Hepatocyte (in vitro differentiated cells): ENCODE measurements at regions not wholly inside any gene's neighbourhood (a gene's known extent, or its start where the extent isn't known, plus 50 kb on each side); places are given as distances from the start of the nearest gene placed in this dataset.
A peak's percentile ranks its signal among the peaks of the same experiment; 100 is the strongest.

Source experiments
- DNase-seq: peaks from one replicate; pipeline ENCODE4 v3.0.0-alpha.2; 2016; ENCODE audit warnings: low spot score
- H2AFZ ChIP-seq: fragments of 200-600 bp; sonication (generic); 2 replicates; pipeline ENCODE4 v1.6.0; 2016; ENCODE audit warnings: antibody characterized with exemption, mild to moderate bottlenecking
- H3K27ac ChIP-seq: fragments of 200-600 bp; sonication (generic); 2 replicates; pipeline ENCODE4 v1.5.1; 2016; ENCODE audit warnings: mild to moderate bottlenecking
- H3K27me3 ChIP-seq: fragments of 200-600 bp; sonication (generic); 2 replicates; pipeline ENCODE4 v1.6.1; 2016
- H3K36me3 ChIP-seq: fragments of 200-600 bp; sonication (generic); replicated peaks from 2 replicates; pipeline ENCODE4 v1.5.1; 2016; ENCODE audit warnings: low read depth; ENCODE audit not compliant: insufficient read depth
- H3K4me1 ChIP-seq: fragments of 200-600 bp; sonication (generic); 2 replicates; pipeline ENCODE4 v1.5.1; 2016; ENCODE audit warnings: mild to moderate bottlenecking, moderate library complexity; ENCODE audit not compliant: insufficient read depth
- H3K4me2 ChIP-seq: fragments of 200-600 bp; sonication (generic); 2 replicates; pipeline ENCODE4 v1.6.0; 2016
- H3K4me3 ChIP-seq: fragments of 200-600 bp; sonication (generic); 2 replicates; pipeline ENCODE4 v1.5.1; 2016; ENCODE audit warnings: mild to moderate bottlenecking
- H3K79me2 ChIP-seq: fragments of 200-600 bp; sonication (generic); 2 replicates; pipeline ENCODE4 v1.6.0; 2017; ENCODE audit warnings: mild to moderate bottlenecking
- H3K9me2 ChIP-seq: fragments of 200-600 bp; sonication (generic); replicated peaks from 2 replicates; pipeline ENCODE4 v1.6.0; 2017; ENCODE audit warnings: mild to moderate bottlenecking; ENCODE audit not compliant: insufficient read depth
- H3K9me3 ChIP-seq: fragments of 200-600 bp; sonication (generic); 2 replicates; pipeline ENCODE4 v1.5.1; 2016; ENCODE audit warnings: low read depth, mild to moderate bottlenecking
- H4K20me1 ChIP-seq: fragments of 200-600 bp; sonication (generic); 2 replicates; pipeline ENCODE4 v1.6.0; 2016; ENCODE audit warnings: mild to moderate bottlenecking; ENCODE audit not compliant: insufficient read depth, poor library complexity, severe bottlenecking
- EZH2 ChIP-seq: fragments of 200-600 bp; sonication (generic); IDR thresholded peaks from 2 replicates; pipeline ENCODE4 v1.6.1; 2016; ENCODE audit warnings: antibody characterized with exemption, mild to moderate bottlenecking, borderline replicate concordance
- EZH2phosphoT487 ChIP-seq: fragments of 200-600 bp; sonication (generic); IDR thresholded peaks from one replicate; pipeline ENCODE4 v1.6.1; 2018; ENCODE audit warnings: antibody characterized with exemption, mild to moderate bottlenecking, low read depth, moderate library complexity; ENCODE audit not compliant: unreplicated experiment, severe bottlenecking
- WGBS: methylation state at CpG from one replicate; pipeline ENCODE4 v1.1.6; 2016; ENCODE audit warnings: low lambda C conversion rate; ENCODE audit errors: missing lambda C conversion rate; 5-methylcytosine and 5-hydroxymethylcytosine counted together
- TF ChIP-seq, protein P1 (sequence below): fragments of 200-600 bp; sonication (generic); IDR thresholded peaks from 2 replicates; pipeline ENCODE4 v1.5.1; 2016; ENCODE audit warnings: antibody characterized with exemption, mild to moderate bottlenecking; ENCODE audit not compliant: poor library complexity

DNA sequence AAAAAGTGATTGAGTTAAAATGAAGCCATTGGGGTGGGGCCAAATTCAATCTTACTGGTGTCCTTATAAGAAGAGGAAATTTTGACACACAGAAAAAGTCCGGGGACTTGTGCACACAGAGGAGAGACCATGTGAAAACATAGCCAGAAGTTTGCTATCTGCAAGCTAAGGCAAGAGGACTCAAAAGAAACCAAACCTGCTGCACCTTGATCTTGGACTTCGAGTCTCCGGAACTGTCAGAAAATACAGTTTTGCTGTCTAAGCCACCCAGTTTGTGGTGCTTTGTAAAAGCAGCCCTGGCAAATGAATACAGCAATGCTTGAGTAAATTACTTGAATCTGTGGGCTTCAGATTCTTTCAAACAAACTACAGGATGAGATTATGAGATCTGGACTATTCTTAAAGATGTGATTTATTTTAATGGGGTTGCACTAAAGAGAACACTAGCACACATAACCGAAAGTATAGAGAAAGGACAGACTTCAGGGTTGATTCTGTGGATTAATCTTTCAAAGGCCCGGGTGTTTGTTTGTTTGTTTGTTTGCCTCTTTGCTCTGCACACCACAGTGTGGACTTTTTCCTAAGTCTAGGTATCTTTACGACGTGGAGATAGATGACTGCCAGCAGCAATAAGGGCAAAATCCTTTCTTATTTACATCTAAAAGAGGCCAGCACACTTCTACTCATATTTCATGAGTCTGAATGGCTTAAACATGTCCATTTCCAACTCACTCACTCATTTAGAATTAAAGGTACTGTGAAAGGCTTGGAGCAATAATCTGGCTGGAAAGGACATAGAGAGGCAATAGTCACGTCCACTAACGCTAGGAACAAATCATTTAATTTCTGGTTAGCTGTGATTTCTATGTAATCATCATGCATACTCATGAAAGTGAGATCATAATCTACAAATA, 53.9 kb upstream of the SSR3 start:
- no peaks in the 10 kb centered on the region for H3K79me2 ChIP-seq
- H3K9me2 ChIP-seq = no peaks in the 10 kb centered on the region
- no peaks in the 10 kb centered on the region for H3K9me3 ChIP-seq
- WGBS = 49% methylated on average over 9 of the region's 9 CpGs
- H4K20me1 ChIP-seq = no peaks in the 10 kb centered on the region
- H3K4me3 ChIP-seq = no peak overlapping the region
- H3K4me1 ChIP-seq = peaks cover 14% of the 10 kb centered on the region
- H3K4me2 ChIP-seq = peak overlapping the region; percentile 58
- no peaks in the 10 kb centered on the region for H3K36me3 ChIP-seq
- no peak for TF ChIP-seq EZH2phosphoT487
- H3K27me3 ChIP-seq = no peaks in the 10 kb centered on the region
- DNase-seq = no peak
- peak overlapping the region; percentile 17 for H3K27ac ChIP-seq
- peak overlapping the region; percentile 13 for H2AFZ ChIP-seq

DNA sequence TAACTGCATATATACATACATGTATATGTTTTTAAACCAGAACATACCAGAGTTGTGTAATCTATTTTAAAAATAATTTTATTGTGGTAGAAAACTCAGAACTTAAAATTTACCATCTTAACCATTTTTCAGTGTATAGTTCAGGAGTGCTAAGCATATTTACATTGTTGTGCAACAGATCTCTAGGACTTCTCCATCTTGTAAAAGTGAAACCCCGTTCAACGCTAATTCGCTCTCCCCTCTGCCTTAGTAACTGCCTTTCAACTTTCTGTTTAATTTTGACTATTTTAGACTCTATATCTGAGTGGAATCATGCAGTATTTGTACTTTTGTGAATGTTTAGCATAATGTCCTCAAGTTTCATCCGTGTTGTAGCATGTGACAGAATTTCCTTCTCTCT, 51.8 kb upstream of the SSR3 start:
- Histone ChIP-seq H3K27me3 (no peaks in the 10 kb centered on the region), H3K4me1 (peaks cover 14% of the 10 kb centered on the region), H2AFZ (peak overlapping the region; percentile 76), H3K79me2 (no peaks in the 10 kb centered on the region), H3K4me3 (no peak overlapping the region), H3K27ac (peak overlapping the region; percentile 87), H4K20me1 (no peaks in the 10 kb centered on the region), H3K36me3 (no peaks in the 10 kb centered on the region), H3K9me3 (no peaks in the 10 kb centered on the region), H3K9me2 (no peaks in the 10 kb centered on the region), H3K4me2 (peak overlapping the region; percentile 86)
- WGBS = 63% methylated on average over 4 of the region's 4 CpGs
- TF ChIP-seq EZH2 = no peak
- DNase-seq = no peak

DNA sequence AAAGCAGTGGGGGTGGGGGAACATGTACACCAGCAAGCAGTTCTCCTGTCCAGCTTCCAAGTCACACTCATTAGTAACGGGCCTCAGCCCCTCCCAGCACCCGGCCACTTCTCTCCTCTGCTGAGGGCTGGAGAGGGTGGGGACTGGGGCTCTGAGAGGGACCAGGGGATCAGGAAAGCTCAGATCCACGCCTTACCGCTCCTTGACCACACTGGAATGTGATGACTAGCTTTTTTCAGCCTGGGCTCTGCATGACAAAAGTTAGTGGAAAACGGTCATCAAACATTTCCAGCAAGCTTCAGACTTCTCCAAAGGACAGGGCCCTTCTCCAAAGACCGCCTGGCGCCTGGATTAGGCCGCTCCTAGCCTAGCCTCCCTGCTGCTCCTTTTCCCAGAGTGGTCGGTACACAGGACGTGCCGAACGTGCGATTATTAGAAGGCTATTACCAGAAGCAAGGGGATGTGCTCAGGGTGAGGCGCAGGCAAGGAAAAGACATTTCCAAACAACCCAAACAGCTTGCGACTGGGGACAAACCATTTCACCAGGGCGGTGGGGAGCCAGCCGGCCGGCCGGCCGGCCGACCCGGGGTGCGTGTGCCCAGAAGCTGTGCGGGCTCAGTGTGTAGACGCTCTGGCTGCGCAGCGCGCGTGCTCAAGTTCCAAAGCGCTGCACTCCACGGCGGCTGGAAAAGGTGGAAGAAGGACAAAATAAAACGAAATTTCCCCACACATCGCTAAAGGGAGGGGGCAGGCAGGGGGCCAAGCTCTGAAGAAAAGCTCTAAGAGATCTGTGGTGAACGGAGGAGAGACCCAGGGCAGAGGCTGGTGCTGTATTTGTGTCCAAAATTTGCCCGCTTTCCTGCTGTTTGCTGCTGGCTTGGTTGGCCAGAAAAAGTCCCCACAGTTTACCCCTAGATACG, 51.0 kb upstream of the SSR3 start:
- DNase-seq = peak; percentile 74
- 7% methylated on average over 37 of the region's 37 CpGs for WGBS
- H2AFZ ChIP-seq = peak overlapping the region; percentile 76

DNA sequence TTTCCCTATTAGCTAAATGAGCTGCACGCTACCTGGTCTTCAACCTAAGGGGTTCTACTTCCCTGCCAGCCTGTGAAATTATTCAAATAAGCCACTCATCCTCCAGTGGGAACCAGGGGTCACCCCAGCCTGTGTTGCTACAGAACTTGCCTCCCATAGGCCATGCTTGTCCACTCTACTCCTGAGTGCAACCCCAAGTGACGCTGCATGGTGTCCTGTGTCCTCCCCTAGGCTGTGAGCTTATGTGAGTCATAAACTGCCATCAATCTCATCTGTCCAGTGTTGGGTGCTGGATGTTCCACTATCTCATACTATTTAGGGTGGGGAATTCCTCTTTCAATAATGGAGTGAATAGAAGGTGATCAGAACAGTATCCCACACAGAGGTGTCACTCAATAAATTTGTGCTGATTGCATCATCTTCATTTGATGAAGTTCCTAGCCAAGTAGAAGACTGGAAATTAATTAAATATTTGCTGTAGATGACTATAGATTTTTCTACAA, 49.8 kb upstream of the SSR3 start:
- Histone ChIP-seq H4K20me1 (no peaks in the 10 kb centered on the region), H3K9me3 (no peaks in the 10 kb centered on the region), H3K9me2 (no peaks in the 10 kb centered on the region), H3K27ac (peak overlapping the region; percentile 87), H2AFZ (no peak overlapping the region), H3K27me3 (no peaks in the 10 kb centered on the region), H3K4me3 (no peak overlapping the region), H3K79me2 (no peaks in the 10 kb centered on the region), H3K4me2 (peak overlapping the region; percentile 86), H3K36me3 (no peaks in the 10 kb centered on the region), H3K4me1 (peaks cover 14% of the 10 kb centered on the region)
- 98% methylated on average over 2 of the region's 2 CpGs for WGBS
- no peak for DNase-seq
- no peak for TF ChIP-seq EZH2
- TF ChIP-seq EZH2phosphoT487 = no peak
- TF ChIP-seq, protein P1, sequence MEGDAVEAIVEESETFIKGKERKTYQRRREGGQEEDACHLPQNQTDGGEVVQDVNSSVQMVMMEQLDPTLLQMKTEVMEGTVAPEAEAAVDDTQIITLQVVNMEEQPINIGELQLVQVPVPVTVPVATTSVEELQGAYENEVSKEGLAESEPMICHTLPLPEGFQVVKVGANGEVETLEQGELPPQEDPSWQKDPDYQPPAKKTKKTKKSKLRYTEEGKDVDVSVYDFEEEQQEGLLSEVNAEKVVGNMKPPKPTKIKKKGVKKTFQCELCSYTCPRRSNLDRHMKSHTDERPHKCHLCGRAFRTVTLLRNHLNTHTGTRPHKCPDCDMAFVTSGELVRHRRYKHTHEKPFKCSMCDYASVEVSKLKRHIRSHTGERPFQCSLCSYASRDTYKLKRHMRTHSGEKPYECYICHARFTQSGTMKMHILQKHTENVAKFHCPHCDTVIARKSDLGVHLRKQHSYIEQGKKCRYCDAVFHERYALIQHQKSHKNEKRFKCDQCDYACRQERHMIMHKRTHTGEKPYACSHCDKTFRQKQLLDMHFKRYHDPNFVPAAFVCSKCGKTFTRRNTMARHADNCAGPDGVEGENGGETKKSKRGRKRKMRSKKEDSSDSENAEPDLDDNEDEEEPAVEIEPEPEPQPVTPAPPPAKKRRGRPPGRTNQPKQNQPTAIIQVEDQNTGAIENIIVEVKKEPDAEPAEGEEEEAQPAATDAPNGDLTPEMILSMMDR = no peak

More for the DNA sequence above, 51.0 kb upstream of the SSR3 start:
- peak overlapping the region; percentile 86 for H3K4me2 ChIP-seq
- H3K36me3 ChIP-seq = no peaks in the 10 kb centered on the region
- peaks cover 14% of the 10 kb centered on the region for H3K4me1 ChIP-seq
- no peaks in the 10 kb centered on the region for H3K9me3 ChIP-seq
- TF ChIP-seq EZH2phosphoT487 = no peak
- no peak for TF ChIP-seq EZH2
- TF ChIP-seq, protein P1 = no peak
- H3K27ac ChIP-seq = peak overlapping the region; percentile 87
- no peaks in the 10 kb centered on the region for H3K79me2 ChIP-seq
- H4K20me1 ChIP-seq = no peaks in the 10 kb centered on the region
- H3K4me3 ChIP-seq = peak overlapping the region; percentile 26
- no peaks in the 10 kb centered on the region for H3K27me3 ChIP-seq
- H3K9me2 ChIP-seq = no peaks in the 10 kb centered on the region
